ENCODE measurements at regions not wholly inside any gene's neighbourhood (a gene's known extent, or its start where the extent isn't known, plus 50 kb on each side); places are given as distances from the start of the nearest gene placed in this dataset.
"Not testable (repeated sequence)": the region's sequence is repeated elsewhere in the genome, so short reads cannot be mapped to it uniquely, and the experiment has no call there.

- WGBS, 5 donors = 1 to 13% (median 3%) methylated on average over 39 to 40 of the region's 40 CpGs
- peak; percentile 83 for DNase-seq
Measured at GRCh38 chr6:27814665-27815424, 97.4 kb downstream of the OR2B2 start.

GRCh38 chr6:27814415-27814664 lies 97.9 kb downstream of the OR2B2 start:
- peak in 2 of 3 donors; percentile 74 to 88 for TF ChIP-seq POLR2AphosphoS5 (IDR thresholded peaks at IDR 0.05)
- Histone ChIP-seq H3K4me1 (peaks cover 0 to 46% (median 30%) of the 10 kb centered on the region in 6 donors), H3K9me3 (peaks cover 0 to 11% (median 0%) of the 10 kb centered on the region in 8 donors), H3K27ac (peak overlapping the region; percentile 71 to 92 (median 84)), H3K4me3 (peak overlapping the region in 7 of 8 donors; percentile 18 to 71 (median 37))
- H3K27me3 ChIP-seq (replicated peaks in 1 of 7); H3K36me3 ChIP-seq; DNase-seq: not testable (repeated sequence)
- intact Hi-C loops (cut with DNase I; ENCODE audit: low total_unique reads) = loop anchor here (5.0 kb wide), 1 partner anchor 78 kb away; a partner anchor contains a TSS
- 1 to 10% (median 3%) methylated on average over 2 to 7 of the region's 24 CpGs for WGBS, 5 donors

More at GRCh38 chr6:27814665-27815424, 97.4 kb downstream of the OR2B2 start:
- intact Hi-C loops (cut with DNase I; ENCODE audit: low total_unique reads) = loop anchor here (5.0 kb wide), 1 partner anchor 77 kb away; a partner anchor contains a TSS
- Histone ChIP-seq H3K27ac (peak overlapping the region; percentile 71 to 92 (median 84)), H3K36me3 (no peaks in the 10 kb centered on the region), H3K4me3 (peak overlapping the region; percentile 14 to 71 (median 36)), H3K9me3 (peaks cover 0 to 8% (median 0%) of the 10 kb centered on the region in 8 donors), H3K4me1 (peaks cover 0 to 41% (median 25%) of the 10 kb centered on the region in 6 donors), H3K27me3 (replicated peaks in 1 of 7) (peaks cover 0 to 3% (median 0%) of the 10 kb centered on the region in 7 donors)
- TF ChIP-seq POLR2AphosphoS5 (IDR thresholded peaks at IDR 0.05) = peak; percentile 80 to 97 (median 87)
- TF ChIP-seq CTCF (IDR thresholded peaks at IDR 0.05 in 8 of 11, conservative IDR thresholded peaks at IDR 0.05 in 3 of 11) = no peak
- TF ChIP-seq POLR2A (IDR thresholded peaks at IDR 0.05) = peak in 2 of 3 donors; percentile 75 to 89

- Histone ChIP-seq H3K27ac (no peak overlapping the region), H3K36me3 (no peaks in the 10 kb centered on the region), H3K27me3 (replicated peaks in 1 of 7) (peaks cover 0 to 3% (median 0%) of the 10 kb centered on the region in 7 donors), H3K9me3 (peaks cover 0 to 17% (median 0%) of the 10 kb centered on the region in 8 donors), H3K4me3 (no peak overlapping the region), H3K4me1 (peaks cover 3 to 56% (median 39%) of the 10 kb centered on the region in 6 donors)
- intact Hi-C loops (cut with DNase I; ENCODE audit: low total_unique reads) = loop anchor here (5.0 kb wide), 1 partner anchor 79 kb away; a partner anchor contains a TSS
- no peak for DNase-seq
- 86 to 91% (median 89%) methylated on average over 14 of the region's 14 CpGs for WGBS, 5 donors
- TF ChIP-seq POLR2AphosphoS5 (IDR thresholded peaks at IDR 0.05) (peak in 1 of 3 donors; percentile 53), POLR2A (IDR thresholded peaks at IDR 0.05) (no peak)
Measured at GRCh38 chr6:27812805-27813492, 99.2 kb downstream of the OR2B2 start.

GRCh38 chr6:27812078-27812804 lies 100.0 kb downstream of the OR2B2 start:
- peaks cover 0 to 17% (median 0%) of the 10 kb centered on the region in 8 donors for H3K9me3 ChIP-seq
- H3K27me3 ChIP-seq (replicated peaks in 1 of 7) = peaks cover 0 to 3% (median 0%) of the 10 kb centered on the region in 7 donors
- intact Hi-C loops (cut with DNase I; ENCODE audit: low total_unique reads) = loop anchor here (5.0 kb wide), 1 partner anchor 80 kb away; a partner anchor contains a TSS
- peak overlapping the region in 1 of 8 donors; percentile 97 for H3K27ac ChIP-seq
- no peak overlapping the region for H3K4me3 ChIP-seq
- peaks cover 3 to 58% (median 41%) of the 10 kb centered on the region in 6 donors for H3K4me1 ChIP-seq
- WGBS, 5 donors = 84 to 87% (median 87%) methylated on average over 6 of the region's 6 CpGs
- TF ChIP-seq POLR2AphosphoS5 (IDR thresholded peaks at IDR 0.05) (peak in 1 of 3 donors; percentile 40), CTCF (IDR thresholded peaks at IDR 0.05 in 8 of 11, conservative IDR thresholded peaks at IDR 0.05 in 3 of 11) (no peak), POLR2A (IDR thresholded peaks at IDR 0.05) (no peak)
- DNase-seq = no peak
- H3K36me3 ChIP-seq = no peaks in the 10 kb centered on the region
